ENCODE measurements at regions not wholly inside any gene's neighbourhood (a gene's known extent, or its start where the extent isn't known, plus 50 kb on each side); places are given as distances from the start of the nearest gene placed in this dataset.

DNA sequence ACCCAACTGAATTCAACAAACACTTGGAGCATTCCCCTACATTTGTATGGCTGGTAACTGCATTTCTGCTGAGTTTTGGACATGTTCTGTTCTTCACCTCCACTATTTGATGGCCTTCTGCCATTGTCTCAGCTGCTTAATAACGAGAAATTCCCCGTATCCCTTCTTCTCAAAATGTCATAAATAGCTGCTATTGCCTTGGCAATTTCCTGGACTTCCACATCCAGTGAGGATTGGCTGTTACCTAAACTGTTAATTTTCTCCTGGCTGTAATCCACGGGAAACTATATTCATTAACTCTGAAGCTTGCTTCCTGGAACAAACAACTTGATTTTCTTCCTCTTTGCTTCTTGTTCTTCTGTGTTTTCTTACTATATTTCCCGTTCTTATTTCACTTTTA is 69.5 kb upstream of the TDRD3 start:
- no peak for DNase-seq
- Histone ChIP-seq H3K4me2 (replicated peaks; ENCODE audit: low read depth, low read length, poor library complexity, severe bottlenecking) (no peak overlapping the region), H3K27me3 (replicated peaks in 1 of 4; ENCODE audit: control extremely low read depth in 1 of 4, control insufficient read depth in 3 of 4, insufficient read depth in 4 of 4, low read length in 3 of 4) (no peaks in the 10 kb centered on the region), H3K27ac (ENCODE audit: low read length in 2 of 2) (no peak overlapping the region), H3K4me1 (ENCODE audit: control insufficient read depth in 2 of 2, insufficient read depth in 2 of 2, low read length in 2 of 2) (no peaks in the 10 kb centered on the region), H3K36me3 (replicated peaks in 1 of 2; ENCODE audit: control extremely low read depth in 1 of 2, control insufficient read depth in 1 of 2, extremely low read depth in 1 of 2, insufficient read depth in 2 of 2, low read length in 1 of 2) (no peaks in the 10 kb centered on the region), H3K79me2 (ENCODE audit: control insufficient read depth, insufficient read depth, low read length) (no peaks in the 10 kb centered on the region), H3K9me3 (ENCODE audit: control extremely low read depth in 1 of 3, control insufficient read depth in 2 of 3, insufficient read depth in 1 of 3, low read length in 2 of 3) (no peaks in the 10 kb centered on the region), H4K20me1 (ENCODE audit: control insufficient read depth, insufficient read depth, low read length, poor library complexity, severe bottlenecking) (no peaks in the 10 kb centered on the region), H3K9ac (ENCODE audit: low read length) (no peak overlapping the region), H3K4me3 (ENCODE audit: control extremely low read depth in 1 of 5, extremely low read depth in 1 of 5, insufficient read depth in 1 of 5, low read depth in 2 of 5, low read length in 4 of 5) (no peak overlapping the region), H2AFZ (ENCODE audit: insufficient read depth, low read depth, low read length, poor library complexity, severe bottlenecking) (no peak overlapping the region)
- 90% methylated on average over 2 of the region's 4 CpGs for WGBS (ENCODE audit: insufficient coverage)
- no peak for TF ChIP-seq EZH2 (IDR thresholded peaks at IDR 0.05; ENCODE audit: borderline replicate concordance, insufficient read depth, low read depth, low read length, poor library complexity, severe bottlenecking)
- TF ChIP-seq, protein P1, sequence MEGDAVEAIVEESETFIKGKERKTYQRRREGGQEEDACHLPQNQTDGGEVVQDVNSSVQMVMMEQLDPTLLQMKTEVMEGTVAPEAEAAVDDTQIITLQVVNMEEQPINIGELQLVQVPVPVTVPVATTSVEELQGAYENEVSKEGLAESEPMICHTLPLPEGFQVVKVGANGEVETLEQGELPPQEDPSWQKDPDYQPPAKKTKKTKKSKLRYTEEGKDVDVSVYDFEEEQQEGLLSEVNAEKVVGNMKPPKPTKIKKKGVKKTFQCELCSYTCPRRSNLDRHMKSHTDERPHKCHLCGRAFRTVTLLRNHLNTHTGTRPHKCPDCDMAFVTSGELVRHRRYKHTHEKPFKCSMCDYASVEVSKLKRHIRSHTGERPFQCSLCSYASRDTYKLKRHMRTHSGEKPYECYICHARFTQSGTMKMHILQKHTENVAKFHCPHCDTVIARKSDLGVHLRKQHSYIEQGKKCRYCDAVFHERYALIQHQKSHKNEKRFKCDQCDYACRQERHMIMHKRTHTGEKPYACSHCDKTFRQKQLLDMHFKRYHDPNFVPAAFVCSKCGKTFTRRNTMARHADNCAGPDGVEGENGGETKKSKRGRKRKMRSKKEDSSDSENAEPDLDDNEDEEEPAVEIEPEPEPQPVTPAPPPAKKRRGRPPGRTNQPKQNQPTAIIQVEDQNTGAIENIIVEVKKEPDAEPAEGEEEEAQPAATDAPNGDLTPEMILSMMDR (IDR thresholded peaks at IDR 0.05), result no peak
- no peaks in the 10 kb centered on the region for H3K4me1 Mint-ChIP-seq
- CTCF ChIA-PET, result interaction anchor here (0.8 to 1.5 kb wide), 3 partner anchors 12 to 936 kb away, joined by 3 to 4 read pairs (median 4); no protein-coding TSS in a partner anchor
- H3K4me3 Mint-ChIP-seq, result no peak overlapping the region
- no peaks in the 10 kb centered on the region for H3K9me3 Mint-ChIP-seq (ENCODE audit: insufficient read depth)
- ATAC-seq (ENCODE audit: low read depth), result no peak
- H3K27me3 Mint-ChIP-seq, result peaks cover 8% of the 10 kb centered on the region
- intact Hi-C loops (cut with micrococcal nuclease), result no loop called here
- no peak overlapping the region for H3K27ac Mint-ChIP-seq
- POLR2A ChIA-PET, result no interaction called here

DNA sequence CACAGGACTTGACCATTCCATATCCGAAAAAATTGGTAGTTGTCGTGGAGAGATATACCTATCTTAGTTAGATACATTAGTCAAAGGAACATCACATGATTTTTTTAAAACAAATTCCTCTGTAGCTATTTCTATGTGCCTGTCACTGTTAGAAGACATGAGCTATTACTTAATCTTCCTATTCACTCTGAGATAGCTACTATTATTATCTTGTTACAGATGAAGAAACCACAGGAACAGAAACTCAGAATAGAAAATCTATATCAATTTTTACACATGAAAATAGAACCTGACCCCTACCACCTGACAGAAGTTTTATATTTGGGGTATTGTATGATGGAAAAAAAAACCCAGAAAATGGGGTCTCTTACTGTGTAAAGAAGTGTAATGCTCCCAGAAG is 68.9 kb upstream of the TDRD3 start:
- POLR2A ChIA-PET, result no interaction called here
- peaks cover 8% of the 10 kb centered on the region for H3K27me3 Mint-ChIP-seq
- Histone ChIP-seq H2AFZ (ENCODE audit: insufficient read depth, low read depth, low read length, poor library complexity, severe bottlenecking) (no peak overlapping the region), H3K27ac (ENCODE audit: low read length in 2 of 2) (no peak overlapping the region), H3K4me3 (ENCODE audit: control extremely low read depth in 1 of 5, extremely low read depth in 1 of 5, insufficient read depth in 1 of 5, low read depth in 2 of 5, low read length in 4 of 5) (no peak overlapping the region), H3K4me2 (replicated peaks; ENCODE audit: low read depth, low read length, poor library complexity, severe bottlenecking) (no peak overlapping the region), H3K9me3 (ENCODE audit: control extremely low read depth in 1 of 3, control insufficient read depth in 2 of 3, insufficient read depth in 1 of 3, low read length in 2 of 3) (peaks cover 0 to 1% (median 0%) of the 10 kb centered on the region in 3 donors), H3K27me3 (replicated peaks in 1 of 4; ENCODE audit: control extremely low read depth in 1 of 4, control insufficient read depth in 3 of 4, insufficient read depth in 4 of 4, low read length in 3 of 4) (no peaks in the 10 kb centered on the region), H3K4me1 (ENCODE audit: control insufficient read depth in 2 of 2, insufficient read depth in 2 of 2, low read length in 2 of 2) (no peaks in the 10 kb centered on the region), H4K20me1 (ENCODE audit: control insufficient read depth, insufficient read depth, low read length, poor library complexity, severe bottlenecking) (no peaks in the 10 kb centered on the region), H3K9ac (ENCODE audit: low read length) (no peak overlapping the region), H3K36me3 (replicated peaks in 1 of 2; ENCODE audit: control extremely low read depth in 1 of 2, control insufficient read depth in 1 of 2, extremely low read depth in 1 of 2, insufficient read depth in 2 of 2, low read length in 1 of 2) (no peaks in the 10 kb centered on the region), H3K79me2 (ENCODE audit: control insufficient read depth, insufficient read depth, low read length) (no peaks in the 10 kb centered on the region)
- CTCF ChIA-PET, result interaction anchor here (0.6 to 1.5 kb wide), 3 partner anchors 11 to 936 kb away, joined by 3 to 6 read pairs (median 4); no protein-coding TSS in a partner anchor
- ATAC-seq (ENCODE audit: low read depth) (no peak), DNase-seq (no peak)
- intact Hi-C loops (cut with micrococcal nuclease), result no loop called here
- H3K4me3 Mint-ChIP-seq, result no peak overlapping the region
- no peak overlapping the region for H3K27ac Mint-ChIP-seq
- TF ChIP-seq, protein P1 (IDR thresholded peaks at IDR 0.05), result no peak
- TF ChIP-seq EZH2 (IDR thresholded peaks at IDR 0.05; ENCODE audit: borderline replicate concordance, insufficient read depth, low read depth, low read length, poor library complexity, severe bottlenecking), result no peak
- no CpG with 5 or more reads among the region's 2 CpGs for WGBS (ENCODE audit: insufficient coverage)
- no peaks in the 10 kb centered on the region for H3K4me1 Mint-ChIP-seq
- no peaks in the 10 kb centered on the region for H3K9me3 Mint-ChIP-seq (ENCODE audit: insufficient read depth)

Measured in B cell (primary cell).